ENCODE measurements at regions not wholly inside any gene's neighbourhood (a gene's known extent, or its start where the extent isn't known, plus 50 kb on each side); places are given as distances from the start of the nearest gene placed in this dataset.
"Not testable (repeated sequence)": the region's sequence is repeated elsewhere in the genome, so short reads cannot be mapped to it uniquely, and the experiment has no call there.

- no peak for DNase-seq
These were observed 350.8 kb upstream of the GRIA3 start for GRCh38 chrX:122833230-122833629.

GRCh38 chrX:122835886-122836285 lies 348.2 kb upstream of the GRIA3 start:
- no peak for DNase-seq

DNA sequence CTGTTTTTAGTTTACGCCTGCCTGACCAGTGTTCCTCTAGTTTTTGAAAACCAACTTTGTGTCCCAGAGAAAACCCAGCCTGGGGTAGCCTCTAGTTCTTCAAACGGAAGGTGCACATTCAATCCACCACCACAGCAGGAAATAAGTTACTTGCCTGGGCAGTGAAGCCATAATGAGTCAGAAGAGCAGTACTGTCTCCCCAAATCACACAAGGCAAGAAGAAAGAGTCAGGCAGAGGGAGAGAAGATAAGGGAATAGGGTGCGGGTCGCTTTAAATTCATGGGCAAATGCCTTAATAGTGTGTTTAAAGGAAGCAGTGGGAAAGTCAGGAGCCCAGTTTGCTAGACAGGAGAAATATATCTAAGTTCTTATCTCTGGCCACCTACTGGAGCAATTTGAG lies 333.8 kb upstream of the GRIA3 start:
- no peak for DNase-seq

GRCh38 chrX:122856205-122856604 lies 327.9 kb upstream of the GRIA3 start:
- DNase-seq = no peak

GRCh38 chrX:122857734-122858133 lies 326.3 kb upstream of the GRIA3 start:
- no peak for DNase-seq

DNA sequence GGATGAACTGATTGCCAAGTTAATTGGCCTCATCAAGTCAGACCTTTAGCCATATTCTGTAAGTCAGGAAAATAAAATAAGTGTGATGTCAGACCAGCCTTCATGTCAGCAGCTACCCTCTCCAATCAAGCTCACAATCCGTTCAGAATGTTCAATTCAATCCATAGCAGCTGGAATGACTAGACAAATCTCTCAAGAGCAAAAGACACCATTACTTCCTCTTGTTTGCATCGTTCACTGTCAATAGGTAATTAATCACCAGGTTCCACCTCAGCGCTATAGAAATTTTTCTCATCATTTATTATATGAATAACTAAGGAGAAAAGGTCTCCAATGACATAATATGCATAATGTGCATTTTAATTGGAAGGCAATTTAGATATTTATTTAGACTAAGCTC lies 321.0 kb upstream of the GRIA3 start:
- DNase-seq = no peak

- no peak for DNase-seq
These were observed 317.5 kb upstream of the GRIA3 start for GRCh38 chrX:122866532-122866931.

DNA sequence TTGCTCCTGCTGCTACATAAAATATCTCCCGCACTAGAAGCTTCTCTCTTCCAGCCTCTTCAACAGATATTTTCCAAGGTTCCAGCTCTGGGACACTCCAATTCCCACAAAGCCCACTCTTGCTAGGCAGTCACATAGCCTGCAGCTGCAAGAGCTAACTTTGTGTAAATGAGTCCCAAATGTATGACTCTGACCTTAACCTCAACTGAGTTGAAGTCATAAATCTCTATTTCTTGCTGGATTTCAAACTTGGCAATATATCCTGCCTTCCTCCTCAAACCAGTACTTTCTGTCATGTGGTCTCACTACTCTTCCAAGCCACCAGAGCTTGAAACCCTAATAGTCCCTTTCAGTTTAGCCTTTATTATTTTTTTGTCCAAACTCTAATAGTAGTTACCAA lies 315.4 kb upstream of the GRIA3 start:
- no peak for DNase-seq

DNA sequence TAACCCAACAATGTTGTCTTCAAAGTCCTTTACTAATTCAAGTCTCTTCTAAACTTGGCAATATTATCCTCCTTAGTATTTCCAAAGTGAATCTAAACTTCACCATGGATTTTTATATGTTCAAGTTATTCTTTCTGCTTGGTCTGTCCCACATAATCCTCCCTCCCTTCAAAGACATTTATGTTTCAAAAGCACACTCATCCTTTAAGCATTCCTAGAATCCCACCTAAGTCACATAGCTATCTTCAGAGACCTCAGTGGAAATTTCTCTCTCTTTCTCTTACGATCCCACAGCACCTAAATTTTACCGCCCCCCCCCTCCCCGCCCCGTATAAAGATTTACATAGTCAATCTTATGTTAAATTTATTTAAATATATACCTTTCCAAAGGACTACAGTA lies 314.9 kb upstream of the GRIA3 start:
- no peak for DNase-seq

- DNase-seq = no peak
These were observed 305.8 kb upstream of the GRIA3 start for GRCh38 chrX:122878269-122878668.

DNA sequence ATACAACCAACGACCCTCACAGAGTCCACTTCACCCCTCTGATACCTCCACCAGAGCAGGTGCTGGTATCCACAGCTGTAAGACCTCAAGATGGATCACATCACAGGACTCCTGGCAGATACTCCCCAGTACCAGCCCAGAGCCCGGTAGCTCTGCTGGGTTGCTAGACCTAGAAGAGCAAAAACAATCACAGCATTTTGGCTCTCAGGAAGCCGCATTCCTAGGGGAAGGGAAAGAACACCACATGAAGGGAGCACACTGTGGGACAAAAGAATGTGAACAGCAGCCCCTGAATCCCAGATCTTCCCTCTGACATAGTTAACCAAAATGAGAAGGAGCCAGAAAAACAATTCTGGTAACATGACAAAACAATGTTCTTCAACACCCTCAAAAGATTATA lies 303.1 kb upstream of the GRIA3 start:
- no peak for DNase-seq

- no peak for DNase-seq
These were observed 293.3 kb upstream of the GRIA3 start for GRCh38 chrX:122890729-122891128.

- DNase-seq = no peak
These were observed 277.4 kb upstream of the GRIA3 start for GRCh38 chrX:122906726-122907125.

GRCh38 chrX:122907375-122907774 lies 276.7 kb upstream of the GRIA3 start:
- DNase-seq = no peak

DNA sequence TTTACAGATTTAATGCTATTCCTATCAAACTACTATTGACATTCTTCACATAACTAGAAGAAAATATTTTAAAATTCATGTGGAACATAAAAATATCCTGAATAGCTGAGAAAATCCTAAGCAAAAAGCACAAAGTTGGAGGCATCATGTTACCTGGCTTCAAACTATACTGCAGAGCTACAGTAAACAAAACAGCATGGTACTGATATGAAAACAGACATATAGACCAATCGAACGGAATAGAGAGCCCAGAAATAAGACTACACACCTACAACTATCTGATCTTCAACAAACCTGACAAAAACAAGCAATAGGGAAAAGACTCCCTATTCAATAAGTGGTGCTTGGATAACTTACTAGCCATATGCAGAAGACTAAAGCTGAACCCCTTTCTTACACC lies 273.4 kb upstream of the GRIA3 start:
- DNase-seq = no peak

- no peak for DNase-seq
These were observed 270.9 kb upstream of the GRIA3 start for GRCh38 chrX:122913134-122913533.

GRCh38 chrX:122913764-122914163 lies 270.3 kb upstream of the GRIA3 start:
- no peak for DNase-seq

DNA sequence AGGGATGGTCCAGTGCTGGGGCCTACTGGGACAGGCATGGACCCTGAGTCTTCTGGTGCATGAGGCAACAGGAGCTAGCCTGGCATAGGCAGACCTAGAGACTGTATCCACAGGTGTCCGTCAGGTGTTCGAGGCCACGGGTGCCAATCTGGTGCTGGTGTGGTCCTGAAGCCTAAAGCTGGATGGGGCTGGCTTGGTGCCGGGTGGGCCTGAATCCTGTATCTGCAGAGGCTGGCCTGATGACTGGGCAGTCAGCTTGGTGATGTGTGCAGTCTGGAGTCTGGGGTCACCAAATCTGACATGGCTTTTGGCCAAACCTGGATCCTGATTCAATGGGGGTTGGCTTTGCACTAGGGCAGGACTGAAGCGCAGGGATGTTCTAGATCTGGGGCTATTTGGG lies 269.8 kb upstream of the GRIA3 start:
- DNase-seq = no peak

DNA sequence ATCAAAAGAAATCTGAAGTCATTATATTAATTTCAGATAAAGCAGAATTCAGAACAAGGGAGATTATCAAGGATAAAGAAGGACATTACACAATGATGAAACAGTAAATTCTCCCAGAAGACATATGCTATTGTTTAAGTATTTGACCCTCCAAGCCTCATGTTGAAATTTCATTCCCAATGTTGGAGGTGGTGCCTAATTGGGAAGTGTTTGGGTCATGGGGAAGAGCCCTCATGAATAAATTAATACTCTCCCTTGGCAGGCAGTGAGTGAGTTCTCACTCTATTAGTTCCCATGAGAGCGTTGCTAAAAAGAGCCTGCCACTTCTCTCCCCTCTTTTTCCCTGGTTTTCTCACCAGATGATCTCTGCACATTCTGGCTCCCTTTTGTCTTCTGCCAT lies 249.9 kb upstream of the GRIA3 start:
- DNase-seq = no peak

DNA sequence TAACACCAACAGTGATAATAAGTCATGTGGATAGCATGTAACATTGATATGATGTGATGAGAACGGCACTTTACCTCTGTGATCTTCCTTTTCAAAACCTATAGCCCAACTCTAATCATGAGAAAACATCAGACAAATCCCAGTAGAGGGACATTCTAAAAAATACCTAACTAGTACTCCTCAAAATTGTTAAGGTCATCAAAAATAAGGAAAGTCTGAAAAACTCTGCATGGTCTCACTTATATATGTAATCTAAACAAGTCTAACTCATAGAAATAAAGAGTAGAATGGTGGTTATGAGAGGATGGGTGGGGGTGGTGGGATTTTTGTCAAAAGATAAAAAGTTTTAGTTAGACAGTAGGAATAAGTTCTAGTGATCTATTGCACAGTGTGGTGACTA lies 243.9 kb upstream of the GRIA3 start:
- DNase-seq = no peak

DNA sequence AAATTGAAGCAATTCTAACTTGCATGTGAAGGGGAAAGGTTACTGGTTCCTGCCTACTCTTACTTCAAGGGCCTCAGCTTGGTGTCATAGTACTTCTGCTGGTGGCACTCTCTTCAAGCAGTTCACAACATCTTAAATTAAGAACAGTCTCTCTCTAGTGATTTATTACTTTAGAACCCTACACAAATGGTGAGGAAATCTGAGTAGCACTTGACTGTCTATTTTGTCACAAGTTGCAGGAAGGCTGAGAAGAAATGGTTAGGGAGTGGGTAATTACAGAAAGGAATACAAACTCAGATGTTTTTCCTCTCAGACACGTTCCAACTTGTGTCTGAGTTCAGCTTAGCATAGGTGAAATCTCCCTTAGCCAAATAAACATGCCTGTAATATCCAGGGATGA lies 242.3 kb upstream of the GRIA3 start:
- DNase-seq = no peak

DNA sequence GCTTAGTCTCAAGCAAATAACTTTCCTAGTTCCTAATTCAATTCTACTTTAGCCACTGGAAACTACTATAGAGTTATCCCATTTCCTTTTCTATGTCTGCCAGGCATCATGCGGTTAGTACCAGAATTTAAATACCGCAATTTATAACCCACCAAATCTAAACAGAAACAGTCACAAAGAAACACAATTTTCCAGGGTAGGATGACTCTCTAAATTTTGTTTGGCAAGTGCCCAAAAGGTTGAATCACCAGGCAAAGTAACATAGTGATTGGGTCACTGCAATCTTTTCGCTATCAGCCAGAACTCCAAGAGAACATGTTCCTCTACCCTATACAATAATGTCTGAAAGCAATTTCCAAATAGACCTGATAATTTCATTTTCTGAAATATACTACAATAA lies 240.2 kb upstream of the GRIA3 start:
- DNase-seq = no peak

DNA sequence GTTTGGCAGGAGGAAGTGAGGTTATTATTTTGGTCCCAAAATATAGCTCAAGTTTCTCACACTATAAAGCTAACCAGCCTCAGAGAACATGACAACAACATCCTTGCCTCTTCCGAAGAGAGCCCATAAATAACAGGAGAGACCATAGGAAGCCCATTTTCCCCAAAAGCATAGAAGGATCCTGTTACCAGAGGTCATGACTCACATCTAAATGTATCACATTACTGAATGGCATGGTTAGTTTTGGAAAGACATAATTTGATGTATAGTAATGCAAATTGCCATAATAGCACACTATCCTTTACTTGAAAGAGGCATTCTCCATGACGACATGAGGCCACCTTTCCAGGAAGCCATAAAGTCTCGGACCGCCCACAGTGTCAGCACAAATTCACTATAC lies 238.8 kb upstream of the GRIA3 start:
- DNase-seq = no peak

- no peak for DNase-seq
These were observed 211.5 kb upstream of the GRIA3 start for GRCh38 chrX:122972604-122973003.

- DNase-seq = no peak
These were observed 201.6 kb upstream of the GRIA3 start for GRCh38 chrX:122982521-122982920.

- not testable (repeated sequence) for DNase-seq
These were observed 181.2 kb upstream of the GRIA3 start for GRCh38 chrX:123002844-123003243.
